ENCODE measurements at regions not wholly inside any gene's neighbourhood (a gene's known extent, or its start where the extent isn't known, plus 50 kb on each side); places are given as distances from the start of the nearest gene placed in this dataset.

DNA sequence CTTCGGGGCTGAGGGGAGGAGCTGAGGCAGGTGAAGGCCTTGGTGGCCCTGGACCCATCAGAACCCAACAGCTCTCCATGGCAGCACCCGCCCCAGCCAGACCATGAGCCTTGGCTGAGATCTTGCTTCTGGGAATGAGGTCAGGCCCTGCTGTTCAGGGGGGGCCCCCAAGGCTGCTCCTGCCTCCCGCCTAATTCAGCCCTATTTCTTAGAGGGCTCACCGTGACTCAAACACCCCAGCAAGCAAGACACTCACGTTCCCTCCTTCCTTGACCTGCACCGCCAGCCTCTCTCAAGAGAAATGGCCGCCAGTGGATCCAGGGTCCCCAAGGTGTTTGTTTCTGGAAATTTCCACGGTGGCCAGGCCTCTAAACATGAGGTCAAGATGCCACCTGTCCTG is 61.4 kb upstream of the PPP1R26 start:
- Mint-ChIP-seq H3K4me3 (no peak overlapping the region), H3K36me3 (no peaks in the 10 kb centered on the region), H3K27ac (no peak overlapping the region), H3K27me3 (ENCODE audit: insufficient read depth, low read depth) (peaks cover 9% of the 10 kb centered on the region), H3K4me1 (peaks cover 4% of the 10 kb centered on the region), H3K9me3 (peaks cover 2% of the 10 kb centered on the region)
- Histone ChIP-seq H3K27me3 (no peaks in the 10 kb centered on the region), H3K9ac (no peak overlapping the region), H3K4me2 (no peak overlapping the region), H3K27ac (no peak overlapping the region), H3K4me3 (no peak overlapping the region), H3K4me1 (no peaks in the 10 kb centered on the region), H3K9me3 (ENCODE audit: low read depth) (no peaks in the 10 kb centered on the region), H3K36me3 (no peaks in the 10 kb centered on the region), H3F3A (ENCODE audit: low read depth) (no peaks in the 10 kb centered on the region), H4K20me1 (ENCODE audit: low read depth) (no peaks in the 10 kb centered on the region), H3K79me2 (ENCODE audit: low read depth) (no peaks in the 10 kb centered on the region), H2AFZ (replicated peaks) (no peak overlapping the region)
- no peak for DNase-seq (ENCODE audit: low spot score)
- TF ChIP-seq, protein P1, sequence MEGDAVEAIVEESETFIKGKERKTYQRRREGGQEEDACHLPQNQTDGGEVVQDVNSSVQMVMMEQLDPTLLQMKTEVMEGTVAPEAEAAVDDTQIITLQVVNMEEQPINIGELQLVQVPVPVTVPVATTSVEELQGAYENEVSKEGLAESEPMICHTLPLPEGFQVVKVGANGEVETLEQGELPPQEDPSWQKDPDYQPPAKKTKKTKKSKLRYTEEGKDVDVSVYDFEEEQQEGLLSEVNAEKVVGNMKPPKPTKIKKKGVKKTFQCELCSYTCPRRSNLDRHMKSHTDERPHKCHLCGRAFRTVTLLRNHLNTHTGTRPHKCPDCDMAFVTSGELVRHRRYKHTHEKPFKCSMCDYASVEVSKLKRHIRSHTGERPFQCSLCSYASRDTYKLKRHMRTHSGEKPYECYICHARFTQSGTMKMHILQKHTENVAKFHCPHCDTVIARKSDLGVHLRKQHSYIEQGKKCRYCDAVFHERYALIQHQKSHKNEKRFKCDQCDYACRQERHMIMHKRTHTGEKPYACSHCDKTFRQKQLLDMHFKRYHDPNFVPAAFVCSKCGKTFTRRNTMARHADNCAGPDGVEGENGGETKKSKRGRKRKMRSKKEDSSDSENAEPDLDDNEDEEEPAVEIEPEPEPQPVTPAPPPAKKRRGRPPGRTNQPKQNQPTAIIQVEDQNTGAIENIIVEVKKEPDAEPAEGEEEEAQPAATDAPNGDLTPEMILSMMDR (IDR thresholded peaks at IDR 0.05) = no peak
- TF ChIP-seq EZH2phosphoT487 (IDR thresholded peaks at IDR 0.05) = no peak
- TF ChIP-seq EZH2 (IDR thresholded peaks at IDR 0.05) = no peak

DNA sequence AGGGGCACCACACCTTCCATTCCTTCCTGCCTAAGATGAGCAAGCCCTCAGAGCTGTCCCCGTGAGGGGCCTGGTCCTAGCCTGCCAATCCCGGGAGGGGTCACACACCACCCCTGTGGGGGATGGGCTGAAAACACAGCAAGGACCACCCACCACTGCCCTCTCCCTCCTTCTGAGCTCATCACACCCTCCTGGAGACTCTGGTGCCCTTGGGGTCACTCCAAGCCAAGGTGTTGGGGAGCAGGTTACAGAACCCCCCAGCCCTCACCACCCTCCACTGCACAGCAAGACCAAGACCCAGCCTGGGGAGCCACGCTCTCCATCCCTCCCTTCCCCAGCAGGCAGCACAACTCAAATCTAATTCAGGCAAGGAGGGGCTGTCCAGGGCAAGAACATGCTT is 60.5 kb upstream of the PPP1R26 start:
- no peak overlapping the region for H3K4me3 Mint-ChIP-seq
- H3K79me2 ChIP-seq (ENCODE audit: low read depth) = no peaks in the 10 kb centered on the region
- peaks cover 3% of the 10 kb centered on the region for H3K9me3 Mint-ChIP-seq
- no peak overlapping the region for H3K27ac Mint-ChIP-seq
- H3K9me3 ChIP-seq (ENCODE audit: low read depth) = no peaks in the 10 kb centered on the region
- no peaks in the 10 kb centered on the region for H3F3A ChIP-seq (ENCODE audit: low read depth)
- TF ChIP-seq, protein P1 (IDR thresholded peaks at IDR 0.05) = no peak
- TF ChIP-seq EZH2phosphoT487 (IDR thresholded peaks at IDR 0.05) = no peak
- no peak for TF ChIP-seq EZH2 (IDR thresholded peaks at IDR 0.05)
- DNase-seq (ENCODE audit: low spot score) = no peak
- H3K27ac ChIP-seq = no peak overlapping the region
- no peaks in the 10 kb centered on the region for H3K27me3 ChIP-seq
- no peak overlapping the region for H3K4me2 ChIP-seq
- H2AFZ ChIP-seq (replicated peaks) = no peak overlapping the region
- no peak overlapping the region for H3K9ac ChIP-seq
- no peaks in the 10 kb centered on the region for H3K36me3 Mint-ChIP-seq
- no peak overlapping the region for H3K4me3 ChIP-seq
- H3K27me3 Mint-ChIP-seq (ENCODE audit: insufficient read depth, low read depth) = peaks cover 9% of the 10 kb centered on the region
- H4K20me1 ChIP-seq (ENCODE audit: low read depth) = no peaks in the 10 kb centered on the region
- H3K36me3 ChIP-seq = no peaks in the 10 kb centered on the region
- no peaks in the 10 kb centered on the region for H3K4me1 ChIP-seq
- H3K4me1 Mint-ChIP-seq = peaks cover 4% of the 10 kb centered on the region

DNA sequence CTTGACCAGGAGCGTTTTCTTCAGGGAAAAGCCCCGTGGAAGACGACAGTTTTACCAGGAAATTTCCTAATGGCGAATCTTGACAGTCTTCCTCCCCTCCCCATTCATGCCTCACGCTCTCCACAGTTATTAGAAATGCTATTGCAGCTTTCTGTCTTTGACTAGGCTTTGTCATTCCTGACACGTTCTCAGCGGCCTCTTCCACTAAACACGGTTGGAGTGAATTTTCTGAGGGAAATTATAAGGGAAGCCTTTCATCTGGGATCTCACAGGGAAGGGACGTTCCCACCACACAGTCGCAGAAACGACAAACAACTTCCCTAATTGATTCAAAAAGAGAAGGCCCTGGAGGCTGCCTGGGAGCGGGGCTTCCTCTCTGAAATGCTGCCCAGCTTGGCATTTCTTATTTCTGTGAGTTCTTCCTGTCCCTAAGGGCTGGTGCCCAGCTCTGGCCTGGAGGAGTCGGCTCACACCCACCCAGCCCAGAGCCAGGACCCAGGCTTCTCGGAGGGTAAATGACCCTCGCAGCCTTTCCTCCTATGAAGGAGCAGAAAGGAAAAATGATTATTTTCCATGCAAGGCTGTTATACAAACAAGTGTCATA is 57.1 kb upstream of the PPP1R26 start:
- no peaks in the 10 kb centered on the region for H3K27me3 ChIP-seq
- Mint-ChIP-seq H3K27me3 (ENCODE audit: insufficient read depth, low read depth) (peaks cover 11% of the 10 kb centered on the region), H3K4me3 (no peak overlapping the region), H3K4me1 (peaks cover 4% of the 10 kb centered on the region), H3K36me3 (no peaks in the 10 kb centered on the region), H3K27ac (no peak overlapping the region), H3K9me3 (peaks cover 16% of the 10 kb centered on the region)
- H3K4me1 ChIP-seq = no peaks in the 10 kb centered on the region
- TF ChIP-seq, protein P1 (IDR thresholded peaks at IDR 0.05) = no peak
- no peak for TF ChIP-seq EZH2phosphoT487 (IDR thresholded peaks at IDR 0.05)
- TF ChIP-seq EZH2 (IDR thresholded peaks at IDR 0.05) = no peak
- no peak overlapping the region for H2AFZ ChIP-seq (replicated peaks)
- H3K4me2 ChIP-seq = no peak overlapping the region
- no peak overlapping the region for H3K27ac ChIP-seq
- no peak overlapping the region for H3K4me3 ChIP-seq
- DNase-seq (ENCODE audit: low spot score) = no peak
- no peaks in the 10 kb centered on the region for H3F3A ChIP-seq (ENCODE audit: low read depth)
- H3K9ac ChIP-seq = no peak overlapping the region
- no peaks in the 10 kb centered on the region for H3K9me3 ChIP-seq (ENCODE audit: low read depth)
- no peaks in the 10 kb centered on the region for H3K36me3 ChIP-seq
- no peaks in the 10 kb centered on the region for H3K79me2 ChIP-seq (ENCODE audit: low read depth)
- no peaks in the 10 kb centered on the region for H4K20me1 ChIP-seq (ENCODE audit: low read depth)
